Muscle of leg (tissue), 3 donors: ENCODE measurements at regions not wholly inside any gene's neighbourhood (a gene's known extent, or its start where the extent isn't known, plus 50 kb on each side); places are given as distances from the start of the nearest gene placed in this dataset.
"Not testable (repeated sequence)": the region's sequence is repeated elsewhere in the genome, so short reads cannot be mapped to it uniquely, and the experiment has no call there.

Source experiments
- DNase-seq: peaks from one replicate; pipeline ENCODE4 v3.0.0; 2013
- H3K27ac ChIP-seq: one replicate; pipeline ENCODE4 v1.5.1; 2013; ENCODE audit warnings: mild to moderate bottlenecking, low read length, control low read depth
- H3K27me3 ChIP-seq: one replicate; pipeline ENCODE4 v1.6.1; 2013; ENCODE audit warnings: low read length; ENCODE audit not compliant: control insufficient read depth, insufficient read depth
- H3K36me3 ChIP-seq: one replicate; pipeline ENCODE4 v1.6.1; 2013; ENCODE audit warnings: low read length; ENCODE audit not compliant: control insufficient read depth, insufficient read depth
- H3K4me1 ChIP-seq: one replicate; pipeline ENCODE4 v1.6.1; 2013; ENCODE audit warnings: low read length; ENCODE audit not compliant: control insufficient read depth, insufficient read depth
- H3K4me3 ChIP-seq: one replicate; pipeline ENCODE4 v1.5.1; 2013; ENCODE audit warnings: low read length, control low read depth
- H3K9me3 ChIP-seq: replicated peaks from 2 replicates; pipeline ENCODE4 v1.6.1; 2013; ENCODE audit warnings: low read depth, low read length; ENCODE audit not compliant: control insufficient read depth
- WGBS: methylation state at CpG from one replicate; pipeline ENCODE4 v1.1.5; 2013; ENCODE audit warnings: missing lambda C conversion rate; ENCODE audit not compliant: insufficient coverage; 5-methylcytosine and 5-hydroxymethylcytosine counted together

DNA sequence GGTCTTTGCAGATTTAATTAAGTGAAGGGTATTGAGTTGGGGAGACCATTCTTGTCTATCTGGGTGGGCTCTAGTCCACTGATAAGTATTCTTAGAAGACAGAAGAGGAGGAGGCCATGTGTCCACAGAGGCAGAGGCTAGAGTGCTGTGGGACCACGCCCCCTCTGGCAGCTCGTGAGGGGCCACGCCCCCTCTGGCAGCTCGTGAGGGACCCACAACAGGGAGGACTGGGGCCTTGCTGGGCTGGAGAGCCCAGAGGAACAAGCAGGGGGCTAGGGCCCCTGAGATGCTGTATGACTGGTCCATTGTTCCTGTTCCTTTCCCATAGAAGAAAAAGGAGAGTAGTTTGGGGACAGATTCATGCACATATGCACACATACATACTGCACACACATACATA, 106.8 kb downstream of the METRNL start:
- peaks cover 2% of the 10 kb centered on the region for H3K9me3 ChIP-seq
- no peak overlapping the region for H3K4me3 ChIP-seq
- 21% methylated on average over 4 of the region's 4 CpGs for WGBS
- H3K36me3 ChIP-seq, result no peaks in the 10 kb centered on the region
- no peaks in the 10 kb centered on the region for H3K27me3 ChIP-seq
- peaks cover 40% of the 10 kb centered on the region for H3K4me1 ChIP-seq
- no peak overlapping the region for H3K27ac ChIP-seq
- no peak for DNase-seq

- DNase-seq, result no peak
- H3K27ac ChIP-seq, result no peak overlapping the region
- H3K4me3 ChIP-seq, result no peak overlapping the region
- H3K4me1 ChIP-seq, result peaks cover 46% of the 10 kb centered on the region
- 100% methylated on average over 2 of the region's 3 CpGs for WGBS
- no peaks in the 10 kb centered on the region for H3K27me3 ChIP-seq
- H3K36me3 ChIP-seq, result no peaks in the 10 kb centered on the region
- peaks cover 2% of the 10 kb centered on the region for H3K9me3 ChIP-seq
Observed at GRCh38 chr17:83186751-83187421, 107.5 kb downstream of the METRNL start.

- peaks cover 48% of the 10 kb centered on the region for H3K4me1 ChIP-seq
- H3K36me3 ChIP-seq, result no peaks in the 10 kb centered on the region
- DNase-seq, result no peak
- H3K9me3 ChIP-seq, result peaks cover 2% of the 10 kb centered on the region
- no peak overlapping the region for H3K27ac ChIP-seq
- no peak overlapping the region for H3K4me3 ChIP-seq
- no peaks in the 10 kb centered on the region for H3K27me3 ChIP-seq
Observed at GRCh38 chr17:83187782-83188311, 108.4 kb downstream of the METRNL start.

DNA sequence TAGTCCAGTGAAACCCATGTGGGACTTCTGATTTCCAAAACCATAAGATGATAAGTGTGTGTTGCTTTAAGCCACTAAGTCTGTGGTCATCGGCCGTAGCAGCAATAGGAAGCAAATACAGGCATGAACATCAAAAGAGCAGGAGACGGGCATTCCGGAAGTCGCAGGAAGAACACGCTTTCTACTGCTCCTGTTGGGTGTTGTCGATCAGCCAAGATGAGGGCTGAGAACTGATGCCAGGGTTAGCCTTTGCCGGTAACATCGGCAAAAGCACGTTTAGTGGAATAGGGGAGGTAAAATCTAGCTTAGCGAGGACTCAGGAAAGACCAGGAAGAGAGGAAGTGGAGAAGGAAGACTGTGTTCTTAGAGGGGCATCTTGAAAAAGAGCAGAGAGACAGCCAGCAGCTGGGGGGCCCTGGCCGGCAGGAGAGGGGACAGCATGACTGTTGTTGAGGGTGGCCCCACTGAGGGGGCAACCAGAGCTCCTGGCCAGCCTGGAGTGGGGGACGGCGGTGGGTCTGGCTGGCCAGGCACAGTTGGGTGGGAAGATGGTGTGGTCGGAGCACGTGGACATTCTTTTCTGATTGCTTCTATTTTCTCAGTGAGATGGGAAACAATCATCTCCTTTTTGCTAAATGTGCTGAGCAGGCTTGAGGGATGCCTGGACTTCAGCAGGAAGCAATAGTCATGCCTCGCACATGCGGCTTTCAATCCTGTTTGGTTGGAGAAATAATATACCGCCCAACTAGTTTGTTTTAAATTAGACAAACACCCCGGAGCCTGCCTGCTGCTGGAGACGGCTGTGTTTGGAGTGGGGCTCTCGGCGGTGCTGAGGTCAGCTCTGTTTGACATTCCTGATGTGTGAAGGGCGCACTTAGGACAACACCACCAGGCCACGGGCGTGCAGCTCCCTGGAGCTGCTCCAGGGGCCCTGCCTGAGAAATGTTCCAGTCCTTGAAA, 109.9 kb downstream of the METRNL start:
- Histone ChIP-seq H3K4me3 (no peak overlapping the region), H3K4me1 (peaks cover 48% of the 10 kb centered on the region), H3K27me3 (no peaks in the 10 kb centered on the region), H3K9me3 (peaks cover 2% of the 10 kb centered on the region), H3K36me3 (no peaks in the 10 kb centered on the region), H3K27ac (peak overlapping the region; percentile 78)
- WGBS, result 73% methylated on average over 12 of the region's 26 CpGs
- DNase-seq, result peak; percentile 78

DNA sequence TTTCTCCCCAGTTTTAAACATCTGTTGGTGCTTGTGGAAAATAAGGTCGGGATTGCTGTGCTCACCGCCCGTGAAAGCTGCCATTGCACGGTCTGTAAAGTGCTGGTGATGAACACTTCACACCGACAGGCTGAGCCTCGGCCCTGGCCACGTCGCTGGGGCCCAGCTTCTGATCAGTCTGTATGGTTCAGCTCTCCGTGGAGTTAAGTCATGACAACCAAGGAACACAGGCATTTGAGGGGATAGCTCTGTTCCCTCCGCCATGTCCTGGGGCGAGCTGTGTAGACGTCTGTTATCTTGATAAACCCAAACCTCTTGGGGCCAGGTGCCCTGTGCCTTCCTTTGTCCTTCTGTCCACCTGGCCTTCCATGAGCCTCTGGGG, 110.6 kb downstream of the METRNL start:
- peaks cover 4% of the 10 kb centered on the region for H3K9me3 ChIP-seq
- H3K27ac ChIP-seq, result peak overlapping the region; percentile 78
- no peak overlapping the region for H3K4me3 ChIP-seq
- H3K4me1 ChIP-seq, result peaks cover 51% of the 10 kb centered on the region
- no peaks in the 10 kb centered on the region for H3K27me3 ChIP-seq
- 46% methylated on average over 12 of the region's 12 CpGs for WGBS
- no peak for DNase-seq
- no peaks in the 10 kb centered on the region for H3K36me3 ChIP-seq

GRCh38 chr17:83190601-83191387, 111.4 kb downstream of the METRNL start:
- Histone ChIP-seq H3K4me1 (peaks cover 59% of the 10 kb centered on the region), H3K27ac (peak overlapping the region; percentile 78), H3K27me3 (no peaks in the 10 kb centered on the region), H3K9me3 (peaks cover 4% of the 10 kb centered on the region), H3K4me3 (no peak overlapping the region), H3K36me3 (no peaks in the 10 kb centered on the region)
- no peak for DNase-seq
- WGBS, result 86% methylated on average over 21 of the region's 21 CpGs

- peaks cover 63% of the 10 kb centered on the region for H3K4me1 ChIP-seq
- H3K36me3 ChIP-seq, result no peaks in the 10 kb centered on the region
- no peak overlapping the region for H3K4me3 ChIP-seq
- no peak for DNase-seq
- peaks cover 4% of the 10 kb centered on the region for H3K9me3 ChIP-seq
- no peak overlapping the region for H3K27ac ChIP-seq
- WGBS, result 90% methylated on average over 5 of the region's 11 CpGs
- H3K27me3 ChIP-seq, result peaks cover 3% of the 10 kb centered on the region
Observed at GRCh38 chr17:83191388-83192160, 112.2 kb downstream of the METRNL start.

- Histone ChIP-seq H3K27ac (no peak overlapping the region), H3K36me3 (no peaks in the 10 kb centered on the region), H3K27me3 (peaks cover 3% of the 10 kb centered on the region), H3K4me1 (peaks cover 70% of the 10 kb centered on the region), H3K9me3 (peaks cover 4% of the 10 kb centered on the region), H3K4me3 (no peak overlapping the region)
- 59% methylated on average over 9 of the region's 13 CpGs for WGBS
- peak; percentile 56 for DNase-seq
Observed at GRCh38 chr17:83192161-83192788, 112.9 kb downstream of the METRNL start.

- WGBS, result no CpG with 5 or more reads among the region's 2 CpGs
- not testable (repeated sequence) for DNase-seq, H3K36me3 ChIP-seq, H3K4me3 ChIP-seq, H3K27me3 ChIP-seq, H3K9me3 ChIP-seq, H3K27ac ChIP-seq
- peaks cover 72% of the 10 kb centered on the region for H3K4me1 ChIP-seq
Observed at GRCh38 chr17:83192789-83193335, 113.5 kb downstream of the METRNL start.
